Nucleus accumbens (tissue), 56 donors: ENCODE measurements at regions not wholly inside any gene's neighbourhood (a gene's known extent, or its start where the extent isn't known, plus 50 kb on each side); places are given as distances from the start of the nearest gene placed in this dataset.

Experiments used
- DNase-seq, 56 donors: peaks; one replicate each; lab custom pipeline; 2025; lab: John Stamatoyannopoulos, UW

DNA sequence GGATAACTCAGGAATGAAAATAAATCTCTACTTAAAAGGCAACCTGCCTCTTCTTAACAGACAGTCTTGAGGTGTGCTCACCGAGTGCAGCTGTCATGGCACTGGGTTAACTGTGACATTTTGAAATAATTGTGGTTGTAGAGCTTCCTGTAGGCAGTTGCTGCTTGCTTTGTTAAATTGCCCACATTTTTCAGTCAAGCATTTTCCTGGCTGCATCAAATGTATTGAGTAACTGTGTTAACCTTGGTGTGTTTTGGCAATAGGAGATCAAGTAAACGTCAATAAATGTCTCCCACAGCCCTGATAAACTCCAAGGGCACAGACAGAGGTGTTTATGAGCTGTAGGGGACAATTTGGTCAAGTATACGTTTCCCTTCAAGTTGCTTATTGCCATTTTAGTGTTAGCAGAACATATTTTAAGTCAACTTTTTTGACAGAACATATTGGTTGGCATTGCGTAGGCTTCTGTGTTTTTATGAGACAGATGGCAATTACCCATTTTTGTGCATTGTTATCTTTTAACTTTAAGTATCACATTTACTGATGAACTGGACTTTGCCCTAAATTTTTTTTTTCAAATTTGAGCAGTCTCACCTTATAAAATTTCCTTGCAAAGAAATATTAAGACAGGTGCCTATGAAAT is 527.4 kb downstream of the C4orf33 start:
- DNase-seq, result peak in 6 of 56 donors; percentile 0 to 10 (median 2)

DNA sequence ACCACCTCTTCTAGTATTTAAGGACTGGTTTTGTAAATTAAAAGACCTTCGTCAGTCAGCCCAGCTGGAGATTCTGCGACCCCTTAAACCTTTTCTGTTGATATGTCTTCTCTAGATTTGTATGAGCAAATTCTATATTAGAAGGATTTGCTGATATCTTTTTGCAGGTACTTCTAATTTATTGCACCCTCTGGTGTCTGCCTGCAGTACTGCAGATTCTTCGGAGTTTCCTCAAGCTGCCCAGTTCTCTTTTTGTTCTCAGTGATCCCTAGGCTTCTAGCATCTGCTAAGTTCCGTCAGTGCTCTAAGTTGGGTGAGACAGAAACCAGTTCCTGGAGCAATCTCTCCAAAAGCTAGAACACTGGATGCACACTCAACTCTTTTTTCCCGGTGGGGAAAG is 545.2 kb downstream of the C4orf33 start:
- DNase-seq, result peak in 36 of 56 donors; percentile 0 to 68 (median 6)

DNA sequence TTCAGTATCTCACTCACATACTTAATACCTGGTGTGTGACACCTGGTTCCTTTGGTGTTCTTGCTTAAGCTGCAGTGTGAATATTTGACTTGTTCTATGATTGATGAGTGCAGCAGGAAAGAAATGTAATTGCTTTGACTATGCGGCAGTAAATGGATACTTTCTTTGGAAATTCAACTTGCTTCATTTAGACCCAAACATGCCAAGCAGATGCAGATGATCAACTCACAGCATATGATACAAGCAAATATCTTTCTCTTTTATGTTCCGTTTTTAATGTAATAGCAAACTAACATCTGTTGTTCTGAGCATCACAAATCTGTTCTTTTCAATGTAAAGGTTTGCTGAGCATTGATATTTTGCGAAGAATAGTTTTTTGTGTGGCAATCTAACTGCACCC is 549.5 kb downstream of the C4orf33 start:
- DNase-seq, result no peak

DNA sequence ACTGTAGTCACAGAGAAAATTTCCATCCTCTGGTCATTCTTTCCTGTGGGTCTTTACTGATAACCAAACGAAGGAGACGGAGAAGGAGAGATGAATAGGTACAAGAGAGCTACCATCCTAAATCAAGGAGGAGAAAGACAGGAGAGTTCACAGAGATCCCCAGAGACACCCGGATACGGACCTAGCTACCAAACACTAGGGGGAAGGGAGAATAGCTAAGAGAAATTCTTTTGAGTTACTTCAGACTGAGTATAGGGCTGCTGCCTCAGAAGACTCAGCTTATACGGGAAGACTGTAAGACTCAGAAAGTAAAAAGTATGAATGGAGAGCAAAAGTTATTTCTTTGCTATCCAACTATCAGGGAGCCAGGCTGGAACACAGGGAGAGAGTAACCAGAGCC is 572.1 kb downstream of the C4orf33 start:
- DNase-seq, result no peak

DNA sequence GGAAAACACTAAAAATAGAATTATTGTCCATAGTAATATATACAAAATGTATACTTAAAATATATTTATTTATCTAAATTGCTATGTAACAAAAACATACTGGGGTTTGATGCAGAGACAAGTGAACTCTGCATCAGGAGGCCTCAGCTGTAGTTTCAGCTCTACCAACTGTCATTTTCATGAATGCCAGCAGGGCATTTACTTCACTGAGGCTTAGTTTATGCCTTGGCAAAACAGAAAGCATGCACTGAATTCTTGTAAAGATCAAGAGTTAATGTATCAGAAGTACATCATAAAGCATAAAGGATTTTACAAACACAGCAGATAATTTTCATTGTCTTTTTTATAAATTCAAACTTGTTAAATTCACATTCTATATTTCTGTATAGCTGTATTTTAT is 577.0 kb downstream of the C4orf33 start:
- DNase-seq, result no peak

DNA sequence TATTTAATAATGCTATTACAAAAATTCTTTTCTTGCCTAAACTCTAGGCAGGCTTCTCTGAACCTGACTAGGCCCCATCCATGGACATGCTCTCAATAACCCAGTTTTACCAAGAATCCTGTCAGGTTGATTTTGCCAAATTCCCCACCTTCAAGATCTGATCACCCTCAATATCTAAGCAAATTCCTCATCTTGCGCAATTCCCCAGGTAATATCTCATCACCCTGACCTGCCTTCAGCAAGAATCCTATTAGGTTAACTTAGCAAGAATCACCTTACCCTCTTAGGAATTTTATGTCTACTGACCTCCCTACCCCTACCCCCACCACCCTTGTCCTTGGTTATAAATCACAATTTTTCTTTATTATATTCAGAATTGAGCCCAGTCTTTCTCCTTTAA is 579.1 kb downstream of the C4orf33 start:
- DNase-seq, result no peak

DNA sequence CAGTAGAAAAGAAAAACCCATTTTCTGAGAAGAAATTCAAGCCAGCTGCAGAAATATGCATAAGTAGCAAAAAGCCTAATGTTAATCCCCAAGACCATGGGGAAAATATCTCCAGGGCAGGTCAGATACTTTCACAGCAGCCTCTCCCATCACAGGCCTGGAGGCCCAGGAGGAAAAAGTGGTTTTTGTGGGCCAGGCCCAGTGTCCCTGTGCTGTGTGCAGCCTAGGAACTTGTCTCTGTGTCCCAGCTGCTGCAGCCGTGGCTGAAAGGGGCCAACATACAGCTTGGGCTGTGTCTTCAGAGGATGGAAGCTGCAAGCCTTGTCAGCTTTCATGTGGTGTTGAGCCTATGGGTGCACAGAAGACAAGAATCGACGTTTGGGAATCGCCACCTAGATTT is 581.0 kb downstream of the C4orf33 start:
- no peak for DNase-seq

DNA sequence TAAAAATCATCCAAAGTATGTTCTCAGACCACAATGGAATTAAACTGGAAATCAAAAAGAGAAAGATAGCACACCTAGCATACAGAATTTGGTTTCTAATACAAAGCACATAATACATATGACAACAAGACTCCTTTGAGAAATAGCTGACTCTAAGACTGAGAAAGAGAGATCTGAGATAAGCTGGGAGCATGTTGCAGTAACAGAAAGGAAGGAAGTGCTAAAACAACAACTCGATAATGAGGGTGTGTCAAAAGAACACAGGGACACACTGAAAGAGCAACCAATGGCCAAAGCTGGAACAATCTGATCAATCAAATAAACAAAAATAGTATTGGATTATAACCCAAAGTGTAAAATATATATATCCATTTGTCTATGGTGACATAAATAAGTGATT is 586.6 kb downstream of the C4orf33 start:
- DNase-seq, result no peak

DNA sequence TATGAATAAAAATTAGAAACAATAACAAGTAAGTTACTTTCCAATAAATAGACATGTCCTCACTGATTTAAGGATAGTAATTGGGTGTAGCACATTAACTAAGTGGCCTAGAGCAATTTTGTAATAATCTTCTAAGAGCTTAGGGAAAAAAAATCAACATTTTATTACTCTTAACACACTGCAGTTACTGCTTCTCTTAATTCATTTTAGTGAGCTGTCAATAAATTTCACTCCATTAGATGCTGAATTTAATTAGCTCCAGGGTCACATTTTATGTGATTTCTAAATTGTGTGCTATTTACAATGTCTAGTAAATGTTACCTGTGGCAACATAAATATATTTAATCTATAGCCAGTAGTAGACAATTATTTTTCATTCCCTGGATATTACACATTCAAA is 612.0 kb downstream of the C4orf33 start:
- no peak for DNase-seq

DNA sequence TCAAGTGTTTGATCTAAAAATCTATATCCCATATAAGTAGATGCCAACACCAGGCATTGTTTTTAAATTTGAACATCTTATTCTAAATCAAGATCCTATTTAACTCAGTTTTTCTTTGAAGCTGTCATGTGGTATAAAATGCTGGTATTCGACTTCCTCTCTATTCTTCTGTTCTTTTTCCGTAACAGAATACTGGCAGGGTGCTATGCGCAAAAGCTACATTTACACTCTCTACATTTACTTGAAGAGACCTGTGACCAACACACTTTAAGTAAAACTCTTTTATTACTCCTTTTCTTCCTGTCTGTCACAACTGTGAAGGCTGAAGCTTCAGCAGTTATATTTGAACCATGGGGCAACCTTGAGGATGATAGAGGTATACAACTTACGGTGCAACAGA is 612.8 kb downstream of the C4orf33 start:
- no peak for DNase-seq

DNA sequence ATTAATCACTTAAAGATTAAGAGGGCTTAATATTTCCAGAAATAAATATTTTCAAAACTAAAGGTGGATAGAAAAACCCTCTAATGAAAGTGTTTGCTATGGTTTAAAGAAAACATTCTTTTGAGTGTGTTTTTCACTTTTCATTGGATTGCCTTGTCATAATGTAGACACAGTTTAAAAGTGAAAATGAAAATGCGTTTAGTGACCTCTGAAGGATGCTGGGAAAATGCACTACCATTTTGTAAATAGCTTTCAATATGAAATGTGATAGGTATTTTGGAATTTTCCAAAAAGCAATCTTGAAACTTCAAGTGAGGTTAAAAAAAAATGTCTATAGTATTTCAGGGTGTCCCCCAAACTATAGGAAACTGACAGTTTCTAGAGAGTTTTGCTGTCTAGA is 642.2 kb downstream of the C4orf33 start:
- DNase-seq, result no peak

DNA sequence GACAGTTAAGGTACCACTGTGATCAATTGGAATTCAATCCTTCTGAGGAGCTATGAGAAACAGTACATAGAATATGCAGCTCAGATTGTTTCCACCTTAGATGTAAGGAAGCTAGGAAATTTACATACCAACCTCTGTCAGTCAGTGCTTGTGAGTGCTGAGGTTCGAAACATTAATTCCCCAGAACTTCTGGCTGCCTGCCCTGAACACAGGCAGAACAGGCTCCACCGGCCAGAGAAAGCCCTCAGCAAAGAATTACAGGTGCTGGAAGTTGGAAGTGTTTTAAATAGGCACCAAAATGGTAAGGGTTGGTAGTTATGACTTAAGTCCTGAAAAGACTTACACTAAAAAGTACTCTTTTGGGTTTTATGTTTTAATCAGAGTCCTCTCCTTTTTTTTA is 651.8 kb downstream of the C4orf33 start:
- DNase-seq, result no peak

DNA sequence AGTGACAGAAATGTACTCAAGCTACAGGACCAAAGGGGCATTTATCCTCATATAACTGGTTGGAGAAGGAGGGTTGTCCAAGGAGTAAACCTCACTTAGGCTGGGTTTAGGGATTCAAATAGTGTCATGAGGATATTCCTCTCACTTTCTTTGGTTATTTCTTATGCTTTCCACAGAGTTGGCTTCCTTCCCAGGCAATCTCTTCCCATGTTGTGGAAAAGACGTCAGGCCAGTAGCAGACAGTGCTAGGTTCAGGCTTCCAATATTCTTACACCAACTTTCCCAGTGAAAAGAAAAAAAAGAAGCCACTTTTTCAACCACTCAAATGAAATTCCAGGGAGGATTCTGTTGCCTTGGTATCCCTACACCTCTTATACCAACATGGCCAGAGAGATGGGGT is 653.0 kb downstream of the C4orf33 start:
- no peak for DNase-seq

DNA sequence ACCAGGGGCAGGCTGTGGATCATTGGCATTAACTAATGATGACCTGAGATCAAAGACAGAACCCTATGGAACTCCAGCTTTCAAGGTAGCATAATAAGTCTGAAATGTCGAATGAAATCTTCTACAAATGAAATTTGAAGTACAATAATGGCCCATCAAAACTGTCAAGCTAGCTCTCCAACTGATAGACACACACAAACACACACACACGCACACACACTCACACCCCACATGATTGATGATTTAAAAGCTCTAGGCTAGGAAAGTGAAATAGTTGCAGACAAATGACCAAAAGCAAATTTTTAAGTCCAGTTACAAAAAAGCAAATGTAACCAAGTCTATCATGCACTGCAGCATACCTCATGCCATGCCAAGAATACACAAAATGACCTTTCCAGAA is 655.7 kb downstream of the C4orf33 start:
- DNase-seq, result no peak

DNA sequence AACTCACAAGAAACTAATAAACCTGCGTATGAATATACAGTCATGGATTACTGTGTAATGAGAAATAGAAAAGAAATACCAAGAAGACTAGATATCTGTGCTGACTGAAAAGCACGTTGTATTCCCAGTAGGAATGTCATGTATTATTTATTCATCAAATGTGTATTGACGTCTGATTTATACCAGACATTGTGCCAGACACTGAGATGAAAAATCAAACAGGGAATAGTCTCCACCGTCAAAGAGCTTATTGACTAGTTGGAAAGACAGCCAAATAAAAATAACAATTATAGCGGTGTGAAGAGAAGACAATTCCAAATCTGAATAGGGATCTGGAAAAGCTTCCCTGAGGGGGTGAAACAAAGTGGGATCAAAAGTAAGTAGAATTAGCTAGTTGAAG is 687.6 kb downstream of the C4orf33 start:
- no peak for DNase-seq

DNA sequence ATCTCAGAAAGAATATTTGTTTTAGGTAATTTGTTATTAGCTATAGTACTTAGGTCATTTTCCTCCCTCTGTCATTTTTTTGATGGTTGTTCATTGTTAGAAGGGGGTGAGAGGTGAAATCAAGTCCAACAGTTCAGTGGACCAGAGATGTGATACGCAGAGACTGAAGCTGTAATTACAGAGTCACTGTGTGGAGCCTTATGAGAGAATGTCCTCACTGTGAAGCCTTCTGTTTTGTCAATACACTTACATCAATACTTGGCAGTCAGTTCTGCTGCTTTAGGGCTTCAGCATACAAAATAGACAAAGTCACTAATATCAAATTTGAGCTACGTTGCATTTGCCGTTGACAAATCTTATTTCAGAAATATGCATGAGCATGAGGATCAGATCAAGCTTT is 692.5 kb downstream of the C4orf33 start:
- DNase-seq, result no peak

DNA sequence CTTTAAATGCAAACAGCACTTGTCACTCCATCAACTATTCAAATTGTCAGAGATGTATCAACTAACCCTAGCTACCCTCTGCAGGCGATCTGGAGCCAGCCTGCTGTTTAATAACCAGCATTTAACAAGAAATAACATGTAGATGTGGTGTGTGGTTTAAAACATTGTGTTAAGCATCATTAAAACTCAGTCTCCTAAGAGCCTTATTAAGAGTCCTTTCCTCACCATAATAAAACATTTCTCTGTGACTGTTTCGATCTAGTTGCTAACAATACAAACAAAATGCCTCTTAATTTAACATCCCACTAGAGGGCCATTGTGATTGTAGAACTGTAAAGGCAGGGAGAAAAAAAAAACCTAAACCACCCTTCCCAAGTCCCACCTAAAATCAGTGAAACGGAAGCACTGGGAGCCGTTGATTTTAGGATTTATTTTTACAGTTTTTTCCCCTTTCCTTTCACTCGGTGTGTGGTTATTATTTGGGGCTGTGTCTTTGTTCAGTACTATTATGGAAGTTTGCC is 708.6 kb downstream of the C4orf33 start:
- no peak for DNase-seq

DNA sequence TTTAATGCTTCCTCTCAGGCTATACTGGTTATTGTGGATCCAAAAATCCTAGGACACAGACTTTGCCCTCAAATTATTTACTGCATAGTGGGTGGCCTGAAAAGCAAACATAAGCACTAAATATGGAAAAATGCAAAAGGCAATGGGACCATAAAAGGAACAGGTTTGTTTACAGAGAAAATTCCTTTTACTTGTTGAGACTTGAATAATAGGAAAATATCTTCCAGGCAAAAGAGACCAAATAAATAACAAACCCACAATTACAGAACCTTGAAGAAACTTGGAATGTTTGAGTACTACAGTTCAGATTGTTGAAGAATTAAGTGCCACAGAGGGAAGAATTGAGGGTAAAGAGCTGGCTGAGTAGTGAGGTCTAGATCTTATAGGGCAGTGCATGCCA is 711.0 kb downstream of the C4orf33 start:
- no peak for DNase-seq

DNA sequence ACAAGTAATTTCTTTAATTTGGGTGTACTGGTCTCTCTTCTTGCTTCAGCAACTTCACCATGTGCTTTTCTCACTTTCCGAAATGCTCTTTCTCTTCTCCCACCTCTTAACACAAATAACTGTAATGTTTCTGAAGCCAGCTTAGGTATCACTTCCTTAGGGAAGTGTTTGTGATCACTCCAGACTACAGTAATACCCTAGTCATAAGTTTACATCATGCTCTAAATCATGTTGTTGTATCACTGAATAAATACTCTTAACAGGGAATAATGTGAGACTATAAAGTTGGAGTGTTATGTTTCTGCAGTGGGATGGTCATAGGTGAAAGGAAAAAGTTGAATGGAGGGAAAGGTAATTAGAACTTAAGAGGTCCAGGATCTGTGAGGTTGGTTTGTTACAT is 712.3 kb downstream of the C4orf33 start:
- DNase-seq, result no peak

DNA sequence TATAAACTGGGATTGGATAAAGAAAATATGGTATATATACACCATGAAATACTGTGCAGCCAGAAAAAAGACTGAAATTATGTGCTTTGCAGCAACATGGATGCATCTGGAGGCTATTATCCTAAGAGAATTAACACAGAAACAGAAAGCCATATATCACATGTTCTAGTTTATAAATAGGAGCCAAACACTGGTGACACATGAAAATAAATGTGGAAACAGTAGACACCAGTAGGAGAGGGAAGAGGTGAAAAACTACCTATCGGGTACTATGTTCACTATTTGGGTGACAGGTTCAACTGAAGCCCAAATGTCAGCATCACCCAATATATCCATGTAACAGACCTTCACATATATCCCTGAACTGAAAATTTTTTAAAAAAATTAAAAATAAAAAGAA is 725.1 kb downstream of the C4orf33 start:
- no peak for DNase-seq

DNA sequence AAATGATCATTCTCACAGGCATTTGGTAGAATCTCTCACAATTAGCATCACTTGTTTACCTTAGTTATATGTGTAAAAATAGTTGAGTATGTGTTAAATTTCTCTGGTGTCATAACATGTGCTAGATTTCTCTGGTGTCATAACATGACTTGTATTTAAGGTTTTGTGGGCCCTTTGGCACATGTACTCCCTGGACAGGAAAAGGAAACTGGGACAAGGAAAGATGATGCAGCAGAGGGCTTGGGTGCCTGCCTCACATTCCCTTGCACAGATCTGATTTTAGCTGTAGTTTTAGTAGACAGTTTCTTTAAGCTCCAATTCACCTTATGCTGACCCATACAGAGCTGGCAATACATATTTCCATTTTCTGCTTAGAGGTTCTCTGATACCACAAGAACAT is 726.0 kb downstream of the C4orf33 start:
- DNase-seq, result no peak

DNA sequence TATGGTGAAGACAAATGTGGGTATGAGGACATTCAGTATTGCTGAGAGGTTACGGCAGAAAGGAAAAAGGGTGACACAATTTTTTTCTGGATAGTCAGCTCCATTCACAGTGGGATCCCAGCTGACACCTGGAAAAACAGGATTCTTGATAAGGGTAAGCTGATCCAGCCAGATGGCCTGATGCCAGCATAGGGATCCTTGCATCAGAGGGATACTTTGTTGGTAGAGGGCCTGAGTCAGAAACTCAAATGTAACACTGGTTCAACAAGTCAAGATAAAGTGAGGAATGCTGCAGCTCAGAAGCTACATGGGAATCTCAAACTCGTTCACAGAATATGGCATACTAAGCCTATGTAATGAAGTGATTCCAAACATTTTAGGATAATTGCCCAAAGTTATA is 726.7 kb downstream of the C4orf33 start:
- no peak for DNase-seq

DNA sequence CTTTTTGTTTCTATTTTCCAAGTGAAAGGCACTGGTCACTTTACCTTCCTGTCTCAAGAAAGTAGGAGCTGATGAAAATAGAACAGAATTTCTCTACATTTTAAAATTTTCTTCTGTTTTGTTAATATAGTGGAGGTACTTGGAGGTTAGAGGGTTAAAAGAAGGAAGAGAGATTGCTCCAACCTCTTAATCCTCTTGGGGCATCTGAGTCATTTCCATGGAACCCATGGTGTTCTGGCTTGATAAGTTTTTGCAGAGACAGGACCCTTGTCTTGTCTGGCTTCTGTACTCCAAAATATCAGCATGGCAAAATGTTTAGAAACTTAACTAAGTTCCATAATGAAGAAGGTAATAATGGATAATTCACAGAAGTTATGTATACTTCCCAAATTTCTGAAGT is 727.2 kb downstream of the C4orf33 start:
- no peak for DNase-seq
